OCI-LY1 (cell line): ENCODE measurements at regions not wholly inside any gene's neighbourhood (a gene's known extent, or its start where the extent isn't known, plus 50 kb on each side); places are given as distances from the start of the nearest gene placed in this dataset.

Experiments
- H2AFZ ChIP-seq: fragments of 200-600 bp; sonication (generic), shearing (Covaris generic); 2 replicates; pipeline ENCODE4 v1.6.0; 2014; ENCODE audit warnings: antibody characterized with exemption, mild to moderate bottlenecking, low read length
- H3F3A ChIP-seq: fragments of 200-600 bp; sonication (generic), shearing (Covaris generic); 2 replicates; pipeline ENCODE4 v1.6.0; 2014; ENCODE audit warnings: mild to moderate bottlenecking, antibody characterized with exemption, low read length, moderate library complexity; ENCODE audit not compliant: insufficient read depth
- H3K27ac ChIP-seq: fragments of 200-600 bp; sonication (generic); 2 replicates; pipeline ENCODE4 v1.5.1; 2014; ENCODE audit warnings: low read length, mixed run types, mild to moderate bottlenecking, low read depth; ENCODE audit not compliant: poor library complexity, severe bottlenecking
- H3K27me3 ChIP-seq: fragments of 200-600 bp; sonication (generic); 2 replicates; pipeline ENCODE4 v1.6.0; 2014; ENCODE audit warnings: antibody characterized with exemption, mild to moderate bottlenecking, low read length, moderate library complexity; ENCODE audit not compliant: insufficient read depth
- H3K36me3 ChIP-seq: fragments of 200-600 bp; sonication (generic); 2 replicates; pipeline ENCODE4 v1.6.1; 2014; ENCODE audit warnings: mild to moderate bottlenecking, antibody characterized with exemption, low read length, moderate library complexity, mixed read lengths; ENCODE audit not compliant: insufficient read depth
- H3K4me1 ChIP-seq: fragments of 200-600 bp; sonication (generic); 2 replicates; pipeline ENCODE4 v1.5.1; 2014; ENCODE audit warnings: mild to moderate bottlenecking, low read length, moderate library complexity; ENCODE audit not compliant: insufficient read depth, severe bottlenecking
- H3K4me2 ChIP-seq: fragments of 200-600 bp; sonication (generic), shearing (Covaris generic); 2 replicates; pipeline ENCODE4 v1.6.1; 2014; ENCODE audit warnings: low read length
- H3K4me3 ChIP-seq: fragments of 200-600 bp; sonication (generic); 2 replicates; pipeline ENCODE4 v1.5.1; 2014; ENCODE audit warnings: low read length, low read depth, mild to moderate bottlenecking, mixed read lengths; ENCODE audit not compliant: poor library complexity, severe bottlenecking
- H3K79me2 ChIP-seq: fragments of 200-600 bp; shearing (Covaris generic); 2 replicates; pipeline ENCODE4 v1.6.1; 2016; ENCODE audit warnings: mixed run types, low read length, mixed read lengths; ENCODE audit not compliant: insufficient read depth
- H3K9ac ChIP-seq: fragments of 200-600 bp; sonication (generic), shearing (Covaris generic); 2 replicates; pipeline ENCODE4 v1.6.1; 2014; ENCODE audit warnings: mild to moderate bottlenecking, low read length, mixed read lengths
- H3K9me2 ChIP-seq: fragments of 200-600 bp; sonication (generic), shearing (Covaris generic); 2 replicates; pipeline ENCODE4 v1.6.1; 2014; ENCODE audit warnings: low read depth, mild to moderate bottlenecking, low read length, mixed read lengths
- H3K9me3 ChIP-seq: fragments of 200-600 bp; shearing (Covaris generic); 2 replicates; pipeline ENCODE4 v1.6.1; 2014; ENCODE audit warnings: low read length, mixed read lengths
- H4K20me1 ChIP-seq: fragments of 200-600 bp; sonication (generic), shearing (Covaris generic); 2 replicates; pipeline ENCODE4 v1.6.0; 2016; ENCODE audit warnings: mild to moderate bottlenecking, low read length; ENCODE audit not compliant: insufficient read depth
- CTCF ChIP-seq: fragments of 200-600 bp; sonication (generic), shearing (Covaris generic); IDR thresholded peaks from 2 replicates; pipeline ENCODE4 v1.5.1; 2017; ENCODE audit warnings: mild to moderate bottlenecking, antibody characterized with exemption, low read length, moderate library complexity, mixed read lengths
- EZH2 ChIP-seq: fragments of 200-600 bp; sonication (generic), shearing (Covaris generic); IDR thresholded peaks from 2 replicates; pipeline ENCODE4 v1.8.0; 2017; ENCODE audit warnings: borderline replicate concordance, mixed run types, mild to moderate bottlenecking, antibody characterized with exemption, low read length, moderate library complexity, mixed read lengths

DNA sequence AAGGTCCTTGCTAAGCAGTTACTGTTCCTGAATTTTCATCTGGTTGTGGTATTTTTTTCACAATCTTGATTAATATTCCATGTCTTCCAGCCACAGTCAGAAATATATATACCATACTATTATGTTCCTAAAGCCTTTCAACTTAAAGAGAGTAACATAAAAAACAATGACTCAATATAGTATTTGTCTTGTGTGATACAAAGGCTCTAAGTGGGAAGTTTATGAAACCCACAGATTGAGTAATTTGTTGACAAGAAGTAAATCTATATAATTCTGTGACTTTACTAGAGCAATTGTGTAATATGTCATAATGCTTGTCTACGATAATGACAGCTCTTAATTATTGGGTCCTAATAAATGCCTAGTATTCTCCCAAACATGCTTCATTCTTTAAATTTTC, 509.4 kb downstream of the ISL1 start:
- Histone ChIP-seq H3K27ac (no peak overlapping the region), H3K4me2 (no peak overlapping the region), H2AFZ (no peak overlapping the region), H3K27me3 (no peaks in the 10 kb centered on the region), H3K9ac (no peak overlapping the region), H3K36me3 (no peaks in the 10 kb centered on the region), H3F3A (no peaks in the 10 kb centered on the region), H3K9me2 (no peaks in the 10 kb centered on the region), H4K20me1 (no peaks in the 10 kb centered on the region), H3K9me3 (no peaks in the 10 kb centered on the region), H3K4me3 (no peak overlapping the region), H3K4me1 (no peaks in the 10 kb centered on the region), H3K79me2 (no peaks in the 10 kb centered on the region)
- no peak for TF ChIP-seq CTCF
- no peak for TF ChIP-seq EZH2

GRCh38 chr5:51895834-51896233, 512.6 kb downstream of the ISL1 start:
- H3K9me3 ChIP-seq, result no peaks in the 10 kb centered on the region
- H3K4me2 ChIP-seq, result no peak overlapping the region
- H3F3A ChIP-seq, result no peaks in the 10 kb centered on the region
- no peaks in the 10 kb centered on the region for H3K4me1 ChIP-seq
- H3K36me3 ChIP-seq, result no peaks in the 10 kb centered on the region
- H3K27me3 ChIP-seq, result no peaks in the 10 kb centered on the region
- H4K20me1 ChIP-seq, result no peaks in the 10 kb centered on the region
- no peak overlapping the region for H3K9ac ChIP-seq
- no peak overlapping the region for H3K4me3 ChIP-seq
- H3K27ac ChIP-seq, result no peak overlapping the region
- H3K9me2 ChIP-seq, result no peaks in the 10 kb centered on the region
- TF ChIP-seq EZH2 (no peak), CTCF (no peak)
- H2AFZ ChIP-seq, result no peak overlapping the region
- H3K79me2 ChIP-seq, result no peaks in the 10 kb centered on the region

DNA sequence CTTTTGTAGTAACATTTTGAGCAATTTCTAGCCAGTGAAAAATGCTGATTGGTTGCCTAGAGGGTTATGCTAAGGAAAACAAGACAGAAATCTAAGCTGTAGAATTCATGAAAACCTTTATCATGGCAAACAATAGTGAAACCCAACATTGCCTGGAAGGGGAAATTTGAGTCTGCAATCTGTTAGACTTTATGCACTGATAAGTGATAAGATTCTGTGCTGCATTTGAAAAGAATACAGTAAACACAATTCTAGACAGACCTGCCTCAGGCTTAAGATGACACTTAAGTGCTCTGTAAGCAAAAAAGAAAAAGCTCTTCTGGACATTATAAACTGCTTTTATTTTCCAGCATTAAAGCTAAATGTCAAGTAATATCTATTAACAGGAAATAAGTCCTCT, 519.3 kb downstream of the ISL1 start:
- no peak for TF ChIP-seq EZH2
- no peak for TF ChIP-seq CTCF

More for the DNA sequence above, 519.3 kb downstream of the ISL1 start:
- Histone ChIP-seq H3K4me1 (no peaks in the 10 kb centered on the region), H3K9ac (no peak overlapping the region), H3K4me2 (no peak overlapping the region), H3K27me3 (no peaks in the 10 kb centered on the region), H4K20me1 (no peaks in the 10 kb centered on the region), H2AFZ (no peak overlapping the region), H3K9me3 (no peaks in the 10 kb centered on the region), H3K36me3 (no peaks in the 10 kb centered on the region), H3K4me3 (no peak overlapping the region), H3F3A (no peaks in the 10 kb centered on the region), H3K27ac (no peak overlapping the region), H3K79me2 (no peaks in the 10 kb centered on the region), H3K9me2 (no peaks in the 10 kb centered on the region)
